ENCODE measurements at regions not wholly inside any gene's neighbourhood (a gene's known extent, or its start where the extent isn't known, plus 50 kb on each side); places are given as distances from the start of the nearest gene placed in this dataset.

DNA sequence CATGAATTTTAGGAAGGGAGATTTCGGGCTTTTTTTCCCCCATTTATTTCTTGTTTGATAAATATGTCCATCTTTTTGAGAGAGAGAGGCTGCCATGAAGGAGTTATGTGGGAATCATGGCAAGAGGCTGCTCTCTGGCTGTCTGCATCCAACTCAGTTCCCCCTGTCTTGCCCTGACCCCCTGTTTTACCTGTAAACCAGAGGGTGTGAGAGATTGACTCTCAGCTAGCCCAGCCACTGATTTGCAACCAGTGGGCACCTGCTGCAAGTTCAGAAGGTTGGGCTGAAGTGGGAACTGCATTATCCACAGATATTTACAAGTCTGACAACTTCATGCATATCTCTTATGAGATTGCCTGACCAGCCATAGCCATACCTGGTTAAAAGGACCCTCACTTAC, 625.4 kb upstream of the FANCL start:
- DNase-seq = no peak

DNA sequence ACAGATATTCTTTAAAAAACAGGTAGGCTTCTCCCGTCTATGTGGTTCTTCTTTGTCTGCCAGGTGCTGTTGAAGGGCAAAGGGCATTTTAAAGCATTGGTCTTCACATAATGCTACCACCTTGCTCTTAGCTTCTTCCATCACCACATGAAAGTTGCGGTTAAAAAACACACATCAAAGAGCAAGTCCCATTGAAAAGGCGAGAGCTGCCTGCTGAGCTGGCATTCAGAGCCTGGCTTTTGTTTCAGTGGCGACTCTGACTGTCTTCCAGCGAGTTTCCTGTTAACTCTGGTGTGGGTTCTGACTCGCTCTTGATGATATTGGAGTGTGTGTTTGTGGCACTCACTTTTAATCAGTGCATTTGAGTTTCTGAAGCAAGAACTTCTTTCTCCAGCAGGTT, 624.9 kb upstream of the FANCL start:
- DNase-seq = peak; percentile 57

DNA sequence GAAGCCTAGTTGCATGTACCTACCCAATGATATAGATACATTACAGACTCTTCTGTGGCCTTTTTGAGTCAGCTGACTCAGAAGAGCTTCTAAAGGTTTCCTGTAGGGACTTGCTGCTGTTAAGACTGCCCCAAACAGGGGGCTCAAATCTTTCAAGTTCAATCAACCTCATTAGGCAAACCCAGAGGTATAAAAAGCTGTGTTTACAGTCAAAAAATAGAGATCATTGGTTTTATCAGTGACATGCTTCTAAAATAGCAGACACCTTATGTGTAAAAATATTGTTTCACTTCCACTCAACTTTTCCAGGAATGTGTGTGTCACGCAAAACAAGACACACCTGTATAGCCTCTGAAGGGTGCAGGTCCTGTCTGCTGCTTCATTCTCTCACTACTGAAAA, 624.3 kb upstream of the FANCL start:
- no peak for DNase-seq

- DNase-seq = no peak
These were observed 621.1 kb upstream of the FANCL start for GRCh38 chr2:58862244-58862643.

GRCh38 chr2:58860586-58860985, 619.5 kb upstream of the FANCL start:
- no peak for DNase-seq

- DNase-seq = no peak
These were observed 615.0 kb upstream of the FANCL start for GRCh38 chr2:58856100-58856499.

DNA sequence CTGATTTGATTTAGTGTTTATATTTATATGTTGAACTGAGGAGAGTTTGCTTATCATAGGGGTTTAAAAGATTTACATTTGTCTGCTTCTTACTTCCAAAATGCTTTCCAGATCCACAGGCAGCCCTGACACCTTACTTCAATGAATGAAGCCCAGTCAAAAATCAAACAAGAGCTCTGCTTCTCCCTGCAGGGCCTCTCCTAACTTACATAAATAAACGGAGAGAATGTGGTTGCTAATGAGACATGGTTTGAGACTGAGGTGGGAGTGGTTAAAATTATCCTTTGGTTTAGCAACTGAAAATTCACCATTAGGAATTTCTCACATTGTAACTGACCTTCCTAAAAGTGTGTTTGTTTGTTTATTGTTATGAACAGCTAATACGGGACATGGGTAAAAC, 612.3 kb upstream of the FANCL start:
- no peak for DNase-seq

DNA sequence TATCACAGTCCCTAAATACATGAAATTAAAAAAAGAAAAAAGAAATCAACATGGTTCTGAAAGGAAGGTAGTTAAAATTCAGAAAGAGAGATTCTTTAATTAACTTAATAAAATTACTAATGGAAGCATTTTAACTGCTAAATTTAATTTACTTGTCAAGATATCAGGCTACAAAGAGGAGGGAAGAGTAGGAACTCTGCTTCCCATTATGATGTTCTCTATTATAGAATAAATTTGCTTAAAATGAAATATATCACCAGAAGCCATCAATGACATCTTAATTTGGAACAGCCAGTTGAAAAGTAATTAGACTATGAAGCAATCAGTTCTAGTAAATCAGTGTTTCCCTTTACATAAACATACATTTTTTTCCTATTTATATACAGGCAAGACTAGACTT, 611.8 kb upstream of the FANCL start:
- no peak for DNase-seq

GRCh38 chr2:58852243-58852642, 611.1 kb upstream of the FANCL start:
- no peak for DNase-seq

- no peak for DNase-seq
These were observed 610.5 kb upstream of the FANCL start for GRCh38 chr2:58851598-58851997.

DNA sequence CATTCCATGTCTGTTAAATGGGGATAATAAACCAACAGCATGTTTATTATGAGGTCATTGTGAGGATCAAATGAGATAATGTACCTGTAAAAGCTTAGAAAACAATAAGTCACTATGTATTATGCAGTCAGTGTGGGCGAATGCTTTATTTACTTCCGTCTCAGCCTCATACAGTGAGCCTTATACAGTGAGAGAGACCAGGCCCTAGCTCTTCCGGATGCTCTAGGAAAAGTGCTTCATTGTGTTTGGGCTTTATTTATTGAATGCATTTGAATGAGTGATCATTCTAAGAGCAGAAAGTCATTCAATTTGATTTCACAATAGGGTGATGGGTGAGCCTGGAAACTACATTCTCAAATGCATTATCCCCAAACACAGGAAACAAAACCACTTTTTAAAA, 603.9 kb upstream of the FANCL start:
- no peak for DNase-seq

- no peak for DNase-seq
These were observed 601.5 kb upstream of the FANCL start for GRCh38 chr2:58842501-58843155.

DNA sequence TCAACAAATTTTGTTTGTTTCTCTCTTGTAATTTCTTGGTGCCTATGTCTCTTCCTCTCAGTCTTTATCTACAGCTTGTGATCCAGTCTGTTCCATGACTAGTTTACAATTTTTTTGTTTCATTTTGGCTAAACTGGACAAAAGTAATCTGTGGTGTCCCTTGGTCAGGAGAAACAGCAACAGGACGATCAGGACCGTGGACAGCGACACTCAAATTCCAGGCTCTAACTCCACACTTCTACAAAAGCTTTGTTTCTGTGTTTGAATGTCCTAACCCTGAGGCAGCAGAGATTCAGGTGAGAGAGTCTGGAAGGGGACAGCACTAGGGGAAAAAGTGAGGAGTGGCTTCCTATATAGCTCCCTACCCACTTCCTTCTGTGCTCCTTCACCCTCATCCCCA, 593.3 kb upstream of the FANCL start:
- DNase-seq = no peak

- DNase-seq = no peak
These were observed 585.7 kb upstream of the FANCL start for GRCh38 chr2:58826795-58827194.

DNA sequence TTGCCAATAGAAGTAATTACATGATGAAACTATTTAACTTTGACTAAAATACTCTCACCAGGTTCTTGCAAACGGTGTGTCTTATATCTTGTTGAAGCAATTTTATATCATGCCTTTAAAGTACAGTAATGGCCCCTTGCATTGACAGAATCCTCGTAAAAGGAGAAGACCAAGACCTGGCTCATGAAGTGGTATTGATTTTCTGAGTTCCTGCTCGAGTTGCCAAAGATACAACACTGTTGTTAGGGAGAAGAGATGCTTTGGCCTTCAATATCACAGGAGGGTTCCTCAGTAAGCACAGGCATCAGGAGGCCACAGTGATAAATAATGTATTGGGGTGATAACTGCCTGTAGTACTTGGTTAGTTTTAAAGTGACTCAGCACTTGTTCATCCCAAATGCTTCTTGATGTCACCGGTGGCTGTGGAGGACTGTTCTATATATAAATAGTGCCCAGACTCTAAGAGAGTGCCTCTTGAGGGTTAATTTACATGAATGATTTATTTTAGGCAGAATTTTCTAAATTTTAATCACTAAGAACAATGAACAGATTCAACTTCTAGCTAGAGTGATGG, 571.7 kb upstream of the FANCL start:
- DNase-seq = no peak

GRCh38 chr2:58805126-58805525, 564.0 kb upstream of the FANCL start:
- DNase-seq = no peak

- DNase-seq = no peak
These were observed 562.1 kb upstream of the FANCL start for GRCh38 chr2:58803192-58803591.

DNA sequence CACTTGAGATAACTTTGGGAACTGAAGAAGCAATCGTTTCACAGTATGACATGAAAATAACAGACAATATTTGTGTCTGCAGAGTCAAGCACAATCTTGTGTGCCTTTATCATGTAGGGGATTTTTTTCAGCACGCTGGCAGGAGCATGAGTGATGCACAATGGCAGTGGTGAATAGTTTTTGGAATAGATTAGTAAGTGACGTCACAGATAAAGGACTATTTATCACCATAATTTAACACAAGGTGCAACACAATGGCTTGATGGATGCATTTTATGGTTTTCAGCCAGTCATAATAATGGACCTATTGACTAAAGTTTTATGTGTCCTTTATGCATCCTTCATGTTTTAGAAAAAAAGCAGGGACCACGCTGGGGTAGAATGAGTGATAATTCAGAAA, 559.8 kb upstream of the FANCL start:
- no peak for DNase-seq

GRCh38 chr2:58798676-58799208, 557.6 kb upstream of the FANCL start:
- DNase-seq = no peak

DNA sequence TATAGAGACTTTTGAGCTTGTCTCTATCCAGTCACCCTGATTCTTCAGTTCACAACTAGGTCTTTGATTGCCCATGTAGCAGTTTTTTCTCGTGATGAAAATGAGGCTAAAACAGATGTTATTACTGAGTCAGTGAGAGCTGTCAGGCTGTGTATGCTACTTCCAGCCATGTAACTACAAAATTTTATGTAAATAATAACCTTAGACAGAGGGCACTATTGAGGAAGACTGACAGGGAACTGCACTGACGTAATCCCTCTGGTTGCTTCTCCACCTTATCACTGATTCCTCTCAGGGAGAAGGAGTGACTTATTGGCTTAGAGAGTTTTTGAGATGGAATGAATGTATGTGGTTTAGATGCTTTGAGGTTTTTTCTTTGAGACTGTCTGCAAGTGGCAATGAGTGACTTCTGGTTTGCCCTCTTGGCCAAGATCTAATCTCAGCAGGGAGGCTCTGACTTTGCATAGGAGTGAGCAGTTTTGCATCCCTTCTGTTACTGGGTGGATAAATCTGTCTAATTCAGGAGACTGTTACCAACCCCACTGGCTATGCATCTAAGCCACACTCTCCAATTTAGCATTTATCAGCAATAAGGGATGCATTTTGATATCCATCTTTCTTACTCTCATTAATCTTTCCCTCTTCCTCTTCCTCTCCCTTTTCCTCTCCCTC, 555.2 kb upstream of the FANCL start:
- no peak for DNase-seq

DNA sequence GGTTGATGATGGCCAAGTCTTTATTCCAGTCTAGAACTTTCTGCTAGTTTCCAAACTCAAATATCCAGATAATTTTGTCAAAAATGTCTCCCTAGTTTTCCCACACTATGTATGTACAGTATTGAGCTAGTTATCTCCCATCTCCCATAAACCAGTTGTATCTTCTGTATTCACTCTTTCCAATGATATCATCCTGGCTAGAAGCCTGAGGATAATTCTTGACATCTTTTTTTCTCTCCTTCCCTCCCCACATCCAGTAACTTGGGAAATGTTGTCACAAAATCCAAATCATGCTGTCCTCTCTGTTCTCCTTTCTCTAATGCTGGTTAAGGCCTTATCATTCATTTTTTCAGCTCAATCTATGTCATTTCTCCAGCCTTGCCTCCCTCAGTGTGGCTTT, 553.8 kb upstream of the FANCL start:
- no peak for DNase-seq

GRCh38 chr2:58794103-58794502, 553.0 kb upstream of the FANCL start:
- no peak for DNase-seq

- no peak for DNase-seq
These were observed 547.3 kb upstream of the FANCL start for GRCh38 chr2:58788402-58788801.

GRCh38 chr2:58770846-58771245, 529.7 kb upstream of the FANCL start:
- no peak for DNase-seq

DNA sequence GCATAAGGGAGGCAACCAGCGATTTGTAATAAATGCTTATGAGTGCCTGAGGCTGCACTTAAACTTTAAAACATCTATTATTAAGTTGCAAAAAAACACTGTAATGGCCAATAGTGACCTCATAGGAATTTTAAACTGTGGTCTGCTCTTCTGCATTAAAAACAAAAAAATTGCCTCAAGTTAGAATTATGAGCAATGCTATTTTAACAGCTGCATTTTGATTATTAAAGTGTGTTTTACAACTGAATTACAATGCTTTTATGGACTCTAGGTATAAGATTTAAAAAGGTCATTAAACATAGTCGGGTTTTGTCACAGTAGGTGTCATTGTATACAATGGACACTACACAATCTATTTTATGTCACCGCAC, 528.7 kb upstream of the FANCL start:
- DNase-seq = no peak

All from NCI-H2107 (cell line).